ENCODE measurements at regions not wholly inside any gene's neighbourhood (a gene's known extent, or its start where the extent isn't known, plus 50 kb on each side); places are given as distances from the start of the nearest gene placed in this dataset.

GRCh38 chr18:41599466-41599865 lies 355.6 kb upstream of the PIK3C3 start:
- TF ChIP-seq CTCF (IDR thresholded peaks at IDR 0.05) (no peak), POLR2A (IDR thresholded peaks at IDR 0.05) (no peak), POLR2AphosphoS5 (IDR thresholded peaks at IDR 0.05) (no peak), EP300 (IDR thresholded peaks at IDR 0.05; ENCODE audit: low read depth) (no peak)
